Neuronal stem cell (in vitro differentiated cells): ENCODE measurements at regions not wholly inside any gene's neighbourhood (a gene's known extent, or its start where the extent isn't known, plus 50 kb on each side); places are given as distances from the start of the nearest gene placed in this dataset.

Experiments used
- DNase-seq: peaks from one replicate; pipeline ENCODE4 v3.0.0-alpha.2; 2013; ENCODE audit warnings: low spot score
- H2AFZ ChIP-seq: one replicate; pipeline ENCODE4 v1.6.1; 2013; ENCODE audit warnings: mild to moderate bottlenecking, low read length, inconsistent platforms
- H2AK5ac ChIP-seq: 2 replicates; pipeline ENCODE4 v1.6.1; 2013; ENCODE audit warnings: low read depth, mild to moderate bottlenecking, inconsistent platforms, low read length, moderate library complexity, mixed read lengths
- H2BK120ac ChIP-seq: 2 replicates; pipeline ENCODE4 v1.6.1; 2013; ENCODE audit warnings: low read depth, mild to moderate bottlenecking, inconsistent platforms, low read length, moderate library complexity, mixed read lengths
- H2BK12ac ChIP-seq: one replicate; pipeline ENCODE4 v1.6.1; 2013; ENCODE audit warnings: low read length, inconsistent platforms
- H2BK15ac ChIP-seq: 2 replicates; pipeline ENCODE4 v1.6.1; 2013; ENCODE audit warnings: mild to moderate bottlenecking, low read length, inconsistent platforms, mixed read lengths
- H2BK5ac ChIP-seq: one replicate; pipeline ENCODE4 v1.6.1; 2013; ENCODE audit warnings: inconsistent platforms, mild to moderate bottlenecking, low read length, moderate library complexity
- H3K14ac ChIP-seq: one replicate; pipeline ENCODE4 v1.6.1; 2013; ENCODE audit warnings: low read length, inconsistent platforms
- H3K18ac ChIP-seq: 2 replicates; pipeline ENCODE4 v1.6.1; 2013; ENCODE audit warnings: low read length, inconsistent platforms
- H3K23ac ChIP-seq: 2 replicates; pipeline ENCODE4 v1.6.1; 2013; ENCODE audit warnings: low read depth, mild to moderate bottlenecking, mixed read lengths, low read length, inconsistent platforms; ENCODE audit not compliant: poor library complexity
- H3K27ac ChIP-seq: replicated peaks from 3 replicates; pipeline ENCODE4 v1.5.1; 2013; ENCODE audit warnings: low read length, inconsistent platforms
- H3K27me3 ChIP-seq, 3 experiments: 2 replicates each; pipeline ENCODE4 v1.6.1; 2013; ENCODE audit warnings: low read length in 3 of 3, mild to moderate bottlenecking in 2 of 3, inconsistent platforms in 1 of 3, low read depth in 1 of 3, mixed read lengths in 1 of 3, moderate library complexity in 1 of 3; ENCODE audit not compliant: control insufficient read depth in 3 of 3, insufficient read depth in 3 of 3
- H3K36me3 ChIP-seq, 2 donors: replicated peaks in 1 of 2; 2 replicates each; pipeline ENCODE4 v1.6.1; 2013; ENCODE audit warnings: low read length in 2 of 2; ENCODE audit not compliant: control insufficient read depth in 2 of 2, insufficient read depth in 2 of 2
- H3K4ac ChIP-seq: 2 replicates; pipeline ENCODE4 v1.6.1; 2013; ENCODE audit warnings: inconsistent platforms, mild to moderate bottlenecking, low read length, moderate library complexity
- H3K4me1 ChIP-seq, 2 donors: 1 replicate in 1 of 2; 2 replicates in 1 of 2; pipeline ENCODE4 v1.6.1; 2013; ENCODE audit warnings: low read length in 2 of 2, low read depth in 1 of 2; ENCODE audit not compliant: control insufficient read depth in 2 of 2, insufficient read depth in 1 of 2
- H3K4me2 ChIP-seq: one replicate; pipeline ENCODE4 v1.6.1; 2013; ENCODE audit warnings: mild to moderate bottlenecking, low read length, inconsistent platforms; ENCODE audit not compliant: insufficient read depth, poor library complexity, severe bottlenecking
- H3K4me3 ChIP-seq, 2 donors: 2 replicates each; pipeline ENCODE4 v1.5.1; 2013; ENCODE audit warnings: low read length in 2 of 2, mild to moderate bottlenecking in 2 of 2, inconsistent platforms in 1 of 2, moderate library complexity in 1 of 2
- H3K79me1 ChIP-seq: one replicate; pipeline ENCODE4 v1.6.1; 2013; ENCODE audit warnings: low read depth, mild to moderate bottlenecking, inconsistent platforms, low read length, moderate library complexity
- H3K9ac ChIP-seq: one replicate; pipeline ENCODE4 v1.6.1; 2013; ENCODE audit warnings: mild to moderate bottlenecking, low read depth, low read length, inconsistent platforms; ENCODE audit not compliant: poor library complexity
- H3K9me3 ChIP-seq, 2 donors: replicated peaks in 1 of 2; 2 replicates each; pipeline versions ENCODE3 to v1.6.1; 2013; ENCODE audit warnings: low read length in 2 of 2, mild to moderate bottlenecking in 2 of 2, inconsistent platforms in 1 of 2, low read depth in 1 of 2, mixed read lengths in 1 of 2, moderate library complexity in 1 of 2; ENCODE audit not compliant: control insufficient read depth in 2 of 2, insufficient read depth in 1 of 2
- H4K8ac ChIP-seq: one replicate; pipeline ENCODE4 v1.6.1; 2013; ENCODE audit warnings: low read depth, mild to moderate bottlenecking, inconsistent platforms, low read length, moderate library complexity
- H4K91ac ChIP-seq: one replicate; pipeline ENCODE4 v1.6.1; 2013; ENCODE audit warnings: low read length, low read depth, mild to moderate bottlenecking, inconsistent platforms; ENCODE audit not compliant: poor library complexity
- WGBS, 2 donors: extraction: QIAGEN DNeasy Blood & Tissue Kit; methylation state at CpG; one replicate each; pipeline ENCODE4 v1.1.7; 2013; ENCODE audit warnings: missing lambda C conversion rate in 2 of 2, mixed read lengths in 1 of 2; ENCODE audit not compliant: insufficient read length in 2 of 2, insufficient replicate concordance in 1 of 2; ENCODE audit errors: extremely low coverage in 2 of 2; 5-methylcytosine and 5-hydroxymethylcytosine counted together

GRCh38 chr14:66378712-66379505 lies 107.3 kb upstream of the CCDC196 start:
- Histone ChIP-seq H3K18ac (no peak overlapping the region), H3K36me3 (no peaks in the 10 kb centered on the region), H4K8ac (no peak overlapping the region), H2BK120ac (no peak overlapping the region), H3K27me3 (no peaks in the 10 kb centered on the region), H2AFZ (no peak overlapping the region), H3K79me1 (no peaks in the 10 kb centered on the region), H3K27ac (no peak overlapping the region), H3K9ac (no peak overlapping the region), H3K14ac (no peak overlapping the region), H2BK5ac (no peak overlapping the region), H4K91ac (no peak overlapping the region), H3K4me2 (no peak overlapping the region), H3K23ac (no peak overlapping the region), H3K9me3 (peaks cover 0 to 2% of the 10 kb centered on the region in 2 donors), H3K4me3 (no peak overlapping the region), H3K4ac (no peak overlapping the region), H2BK12ac (no peak overlapping the region), H3K4me1 (peaks cover 9 to 29% of the 10 kb centered on the region in 2 donors), H2AK5ac (no peak overlapping the region), H2BK15ac (no peak overlapping the region)
- WGBS, 2 donors, result no CpG with 5 or more reads among the region's 4 CpGs
- no peak for DNase-seq

GRCh38 chr14:66380143-66380542 lies 106.0 kb upstream of the CCDC196 start:
- H2BK15ac ChIP-seq, result no peak overlapping the region
- no peak overlapping the region for H4K91ac ChIP-seq
- no peak overlapping the region for H2BK5ac ChIP-seq
- no peak overlapping the region for H3K14ac ChIP-seq
- H3K9me3 ChIP-seq, result no peaks in the 10 kb centered on the region
- no peak overlapping the region for H3K4me3 ChIP-seq
- no peak overlapping the region for H3K4ac ChIP-seq
- no peak overlapping the region for H3K9ac ChIP-seq
- H4K8ac ChIP-seq, result no peak overlapping the region
- DNase-seq, result no peak
- H3K23ac ChIP-seq, result no peak overlapping the region
- no peak overlapping the region for H2BK12ac ChIP-seq
- WGBS, 2 donors, result no CpG with 5 or more reads among the region's 1 CpG
- no peak overlapping the region for H2AK5ac ChIP-seq
- peaks cover 9 to 23% of the 10 kb centered on the region in 2 donors for H3K4me1 ChIP-seq
- H3K27me3 ChIP-seq, result no peaks in the 10 kb centered on the region
- no peak overlapping the region for H3K4me2 ChIP-seq
- no peak overlapping the region for H2BK120ac ChIP-seq
- H3K79me1 ChIP-seq, result no peaks in the 10 kb centered on the region
- no peak overlapping the region for H3K27ac ChIP-seq
- H2AFZ ChIP-seq, result peak overlapping the region; percentile 2
- H3K18ac ChIP-seq, result no peak overlapping the region
- H3K36me3 ChIP-seq, result no peaks in the 10 kb centered on the region

GRCh38 chr14:66381755-66382154 lies 104.4 kb upstream of the CCDC196 start:
- no peaks in the 10 kb centered on the region for H3K79me1 ChIP-seq
- no peaks in the 10 kb centered on the region for H3K36me3 ChIP-seq
- no peak overlapping the region for H2BK5ac ChIP-seq
- no peak overlapping the region for H3K18ac ChIP-seq
- H3K23ac ChIP-seq, result no peak overlapping the region
- H3K4ac ChIP-seq, result no peak overlapping the region
- no peak for DNase-seq
- no peak overlapping the region for H4K8ac ChIP-seq
- H3K14ac ChIP-seq, result no peak overlapping the region
- H2BK120ac ChIP-seq, result no peak overlapping the region
- H3K9ac ChIP-seq, result no peak overlapping the region
- H2AFZ ChIP-seq, result no peak overlapping the region
- H3K4me3 ChIP-seq, result no peak overlapping the region
- H2BK15ac ChIP-seq, result no peak overlapping the region
- H3K4me2 ChIP-seq, result no peak overlapping the region
- no peak overlapping the region for H2AK5ac ChIP-seq
- H3K9me3 ChIP-seq, result no peaks in the 10 kb centered on the region
- no peak overlapping the region for H2BK12ac ChIP-seq
- no CpG with 5 or more reads among the region's 1 CpG for WGBS, 2 donors
- no peak overlapping the region for H4K91ac ChIP-seq
- no peak overlapping the region for H3K27ac ChIP-seq
- peaks cover 9 to 14% of the 10 kb centered on the region in 2 donors for H3K4me1 ChIP-seq
- no peaks in the 10 kb centered on the region for H3K27me3 ChIP-seq

- H3K9me3 ChIP-seq, result no peaks in the 10 kb centered on the region
- H2BK120ac ChIP-seq, result no peak overlapping the region
- no peak overlapping the region for H4K91ac ChIP-seq
- no peaks in the 10 kb centered on the region for H3K27me3 ChIP-seq
- H2AFZ ChIP-seq, result peak overlapping the region; percentile 2
- H3K4me3 ChIP-seq, result no peak overlapping the region
- H3K23ac ChIP-seq, result no peak overlapping the region
- H3K36me3 ChIP-seq, result no peaks in the 10 kb centered on the region
- H3K4me2 ChIP-seq, result no peak overlapping the region
- H2BK15ac ChIP-seq, result no peak overlapping the region
- no peak for DNase-seq
- H3K27ac ChIP-seq, result no peak overlapping the region
- H3K14ac ChIP-seq, result no peak overlapping the region
- H3K4me1 ChIP-seq, result peaks cover 9 to 14% of the 10 kb centered on the region in 2 donors
- H2BK5ac ChIP-seq, result no peak overlapping the region
- H3K18ac ChIP-seq, result no peak overlapping the region
- no peak overlapping the region for H3K4ac ChIP-seq
- H4K8ac ChIP-seq, result no peak overlapping the region
- H2BK12ac ChIP-seq, result no peak overlapping the region
- no CpG with 5 or more reads among the region's 1 CpG for WGBS, 2 donors
- H2AK5ac ChIP-seq, result no peak overlapping the region
- no peak overlapping the region for H3K9ac ChIP-seq
- H3K79me1 ChIP-seq, result no peaks in the 10 kb centered on the region
These were observed 102.9 kb upstream of the CCDC196 start for GRCh38 chr14:66383257-66383656.
